Uterus (tissue), 2 donors: ENCODE measurements at regions not wholly inside any gene's neighbourhood (a gene's known extent, or its start where the extent isn't known, plus 50 kb on each side); places are given as distances from the start of the nearest gene placed in this dataset.

Experiments
- POLR2A ChIP-seq, 2 donors: fragments of 450-650 bp; IDR thresholded peaks; one replicate each; pipeline ENCODE4 v1.6.1; 2016; ENCODE audit warnings: antibody characterized with exemption in 2 of 2, mild to moderate bottlenecking in 1 of 2, moderate library complexity in 1 of 2
- TF ChIP-seq, protein P1 (sequence below), 4 experiments: fragments of 200-600 bp in 2 of 4; fragments of 450-650 bp in 2 of 4; sonication (generic) in 2 of 4; IDR thresholded peaks; one replicate each; pipeline ENCODE4 v1.5.1; 2016 to 2019; ENCODE audit warnings: antibody characterized with exemption in 4 of 4, mild to moderate bottlenecking in 2 of 4, moderate library complexity in 1 of 4

DNA sequence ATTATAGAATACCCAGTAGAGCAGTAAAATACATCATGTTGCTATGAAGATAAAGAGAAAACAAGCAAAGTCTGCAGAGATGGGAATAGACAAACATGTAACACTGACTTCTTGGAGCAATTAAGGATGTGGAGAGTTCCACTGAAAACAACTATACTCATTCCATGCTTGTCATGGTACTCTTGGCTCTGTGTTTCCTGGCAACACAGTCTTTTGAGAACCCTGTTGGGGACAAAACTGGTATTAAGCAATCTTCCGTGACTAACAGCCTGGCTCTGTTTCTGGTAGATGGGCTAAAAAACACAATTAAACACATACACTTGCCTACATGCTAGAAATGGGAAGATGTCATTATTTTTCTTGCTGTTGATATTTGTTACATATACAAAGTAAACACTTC, 1212.3 kb upstream of the GBE1 start:
- TF ChIP-seq, protein P1, sequence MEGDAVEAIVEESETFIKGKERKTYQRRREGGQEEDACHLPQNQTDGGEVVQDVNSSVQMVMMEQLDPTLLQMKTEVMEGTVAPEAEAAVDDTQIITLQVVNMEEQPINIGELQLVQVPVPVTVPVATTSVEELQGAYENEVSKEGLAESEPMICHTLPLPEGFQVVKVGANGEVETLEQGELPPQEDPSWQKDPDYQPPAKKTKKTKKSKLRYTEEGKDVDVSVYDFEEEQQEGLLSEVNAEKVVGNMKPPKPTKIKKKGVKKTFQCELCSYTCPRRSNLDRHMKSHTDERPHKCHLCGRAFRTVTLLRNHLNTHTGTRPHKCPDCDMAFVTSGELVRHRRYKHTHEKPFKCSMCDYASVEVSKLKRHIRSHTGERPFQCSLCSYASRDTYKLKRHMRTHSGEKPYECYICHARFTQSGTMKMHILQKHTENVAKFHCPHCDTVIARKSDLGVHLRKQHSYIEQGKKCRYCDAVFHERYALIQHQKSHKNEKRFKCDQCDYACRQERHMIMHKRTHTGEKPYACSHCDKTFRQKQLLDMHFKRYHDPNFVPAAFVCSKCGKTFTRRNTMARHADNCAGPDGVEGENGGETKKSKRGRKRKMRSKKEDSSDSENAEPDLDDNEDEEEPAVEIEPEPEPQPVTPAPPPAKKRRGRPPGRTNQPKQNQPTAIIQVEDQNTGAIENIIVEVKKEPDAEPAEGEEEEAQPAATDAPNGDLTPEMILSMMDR (IDR thresholded peaks at IDR 0.05): no peak
- no peak for TF ChIP-seq POLR2A (IDR thresholded peaks at IDR 0.05)
